Keratinocyte (primary cell): ENCODE measurements at regions not wholly inside any gene's neighbourhood (a gene's known extent, or its start where the extent isn't known, plus 50 kb on each side); places are given as distances from the start of the nearest gene placed in this dataset.

Source experiments
- DNase-seq: peaks from one replicate; pipeline ENCODE4 v3.0.0-alpha.2; 2011; ENCODE audit warnings: low read depth, missing footprints, low spot score
- FAIRE-seq: peaks from 2 replicates; lab custom pipeline; 2011; peaks lifted over from hg19 to GRCh38; lab: Jason Lieb, UNC
- H2AFZ ChIP-seq: 2 replicates; pipeline ENCODE4 v1.6.0; 2012; ENCODE audit warnings: low read length, control low read depth, inconsistent platforms; ENCODE audit not compliant: control insufficient read depth
- H3K27ac ChIP-seq: 2 replicates; pipeline ENCODE4 v1.5.1; 2011; ENCODE audit warnings: low read length; ENCODE audit not compliant: control insufficient read depth, insufficient read depth
- H3K27me3 ChIP-seq: 3 replicates; pipeline ENCODE4 v1.6.0; 2011; ENCODE audit warnings: low read length; ENCODE audit not compliant: control insufficient read depth, insufficient read depth; ENCODE audit errors: extremely low read depth
- H3K36me3 ChIP-seq, 2 experiments: 2 replicates in 1 of 2; 3 replicates in 1 of 2; pipeline ENCODE4 v1.5.1; 2011; ENCODE audit warnings: low read length in 2 of 2, mild to moderate bottlenecking in 1 of 2; ENCODE audit not compliant: control insufficient read depth in 2 of 2, insufficient read depth in 2 of 2; ENCODE audit errors: extremely low read depth in 1 of 2
- H3K4me1 ChIP-seq: 3 replicates; pipeline ENCODE4 v1.5.1; 2011; ENCODE audit warnings: low read length; ENCODE audit not compliant: control insufficient read depth, insufficient read depth; ENCODE audit errors: extremely low read depth
- H3K4me2 ChIP-seq: 3 replicates; pipeline ENCODE4 v1.6.0; 2011; ENCODE audit warnings: low read depth, low read length; ENCODE audit not compliant: control insufficient read depth, insufficient read depth; ENCODE audit errors: extremely low read depth
- H3K4me3 ChIP-seq, 3 experiments: fragments of 200-600 bp in 1 of 3; sonication (generic) in 1 of 3; 2 replicates in 2 of 3; 3 replicates in 1 of 3; pipeline ENCODE4 v1.5.1; 2011 to 2016; ENCODE audit warnings: low read length in 3 of 3, mild to moderate bottlenecking in 3 of 3, control low read depth in 2 of 3, inconsistent platforms in 1 of 3, low read depth in 1 of 3, mixed read lengths in 1 of 3, mixed run types in 1 of 3, moderate library complexity in 1 of 3; ENCODE audit not compliant: control insufficient read depth in 2 of 3, insufficient read depth in 2 of 3; ENCODE audit errors: extremely low read depth in 1 of 3
- H3K79me2 ChIP-seq: 2 replicates; pipeline ENCODE4 v1.6.0; 2012; ENCODE audit warnings: low read length; ENCODE audit not compliant: control insufficient read depth, insufficient read depth
- H3K9ac ChIP-seq: 3 replicates; pipeline ENCODE4 v1.6.0; 2011; ENCODE audit warnings: low read length; ENCODE audit not compliant: control insufficient read depth, insufficient read depth; ENCODE audit errors: extremely low read depth
- H3K9me1 ChIP-seq: 3 replicates; pipeline ENCODE4 v1.6.0; 2011; ENCODE audit warnings: low read length; ENCODE audit not compliant: control insufficient read depth, insufficient read depth; ENCODE audit errors: extremely low read depth
- H3K9me3 ChIP-seq: 2 replicates; pipeline ENCODE4 v1.5.1; 2012; ENCODE audit warnings: low read depth, low read length; ENCODE audit not compliant: control insufficient read depth
- H4K20me1 ChIP-seq: 3 replicates; pipeline ENCODE4 v1.6.0; 2011; ENCODE audit warnings: low read length; ENCODE audit not compliant: control insufficient read depth, insufficient read depth; ENCODE audit errors: extremely low read depth
- CTCF ChIP-seq, 3 experiments: IDR thresholded peaks in 1 of 3; conservative IDR thresholded peaks in 1 of 3; optimal IDR thresholded peaks in 1 of 3; 2 replicates in 2 of 3; 3 replicates in 1 of 3; pipeline versions ENCODE3 to v1.5.1; 2011; ENCODE audit warnings: low read length in 3 of 3, mild to moderate bottlenecking in 3 of 3, moderate library complexity in 2 of 3, control low read depth in 1 of 3, inconsistent platforms in 1 of 3; ENCODE audit not compliant: insufficient read depth in 2 of 3; ENCODE audit errors: extremely low read depth in 1 of 3
- EZH2 ChIP-seq: IDR thresholded peaks from one replicate; pipeline ENCODE4 v1.6.1; 2012; ENCODE audit warnings: inconsistent platforms, mild to moderate bottlenecking, low read length, moderate library complexity
- dilution Hi-C: fragments of 300-500 bp; cut with MboI; formaldehyde crosslinking; loops from one replicate; pipeline ENCODE4 v1.7.0; 2020; ENCODE audit warnings: low sequenced_read_pairs; ENCODE audit not compliant: extremely low pct_ligation_motif_present

GRCh38 chr17:33457477-33457876 is 164.4 kb upstream of the ASIC2 start:
- H3K36me3 ChIP-seq, result no peaks in the 10 kb centered on the region
- H3K4me1 ChIP-seq, result no peaks in the 10 kb centered on the region
- no peak for FAIRE-seq
- H3K9ac ChIP-seq, result no peak overlapping the region
- TF ChIP-seq EZH2, result no peak
- TF ChIP-seq CTCF (optimal IDR thresholded peaks at IDR 0.05 in 1 of 3, IDR thresholded peaks at IDR 0.05 in 1 of 3, conservative IDR thresholded peaks at IDR 0.05 in 1 of 3; ENCODE audit: extremely low read depth in 1 of 3, insufficient read depth in 2 of 3, low read length in 3 of 3), result no peak
- no peak overlapping the region for H3K27ac ChIP-seq
- H3K79me2 ChIP-seq, result no peaks in the 10 kb centered on the region
- no peak for DNase-seq
- no peak overlapping the region for H3K4me2 ChIP-seq
- no peak overlapping the region for H2AFZ ChIP-seq
- no peaks in the 10 kb centered on the region for H3K9me3 ChIP-seq
- dilution Hi-C loops, result no loop called here
- no peaks in the 10 kb centered on the region for H3K9me1 ChIP-seq
- H4K20me1 ChIP-seq, result no peaks in the 10 kb centered on the region
- no peak overlapping the region for H3K4me3 ChIP-seq
- no peaks in the 10 kb centered on the region for H3K27me3 ChIP-seq

- dilution Hi-C loops, result no loop called here
- no peaks in the 10 kb centered on the region for H3K36me3 ChIP-seq
- no peak for TF ChIP-seq CTCF (optimal IDR thresholded peaks at IDR 0.05 in 1 of 3, IDR thresholded peaks at IDR 0.05 in 1 of 3, conservative IDR thresholded peaks at IDR 0.05 in 1 of 3; ENCODE audit: extremely low read depth in 1 of 3, insufficient read depth in 2 of 3, low read length in 3 of 3)
- no peak for TF ChIP-seq EZH2
Measured at GRCh38 chr17:33459078-33459940, 166.2 kb upstream of the ASIC2 start.

More at GRCh38 chr17:33459078-33459940, 166.2 kb upstream of the ASIC2 start:
- no peaks in the 10 kb centered on the region for H3K9me3 ChIP-seq
- no peak overlapping the region for H3K9ac ChIP-seq
- H3K79me2 ChIP-seq, result no peaks in the 10 kb centered on the region
- no peaks in the 10 kb centered on the region for H3K27me3 ChIP-seq
- H3K27ac ChIP-seq, result no peak overlapping the region
- DNase-seq (no peak), FAIRE-seq (no peak)
- no peaks in the 10 kb centered on the region for H4K20me1 ChIP-seq
- no peak overlapping the region for H2AFZ ChIP-seq
- H3K4me1 ChIP-seq, result no peaks in the 10 kb centered on the region
- H3K9me1 ChIP-seq, result no peaks in the 10 kb centered on the region
- no peak overlapping the region for H3K4me2 ChIP-seq
- no peak overlapping the region for H3K4me3 ChIP-seq
